ENCODE measurements at regions not wholly inside any gene's neighbourhood (a gene's known extent, or its start where the extent isn't known, plus 50 kb on each side); places are given as distances from the start of the nearest gene placed in this dataset.

DNA sequence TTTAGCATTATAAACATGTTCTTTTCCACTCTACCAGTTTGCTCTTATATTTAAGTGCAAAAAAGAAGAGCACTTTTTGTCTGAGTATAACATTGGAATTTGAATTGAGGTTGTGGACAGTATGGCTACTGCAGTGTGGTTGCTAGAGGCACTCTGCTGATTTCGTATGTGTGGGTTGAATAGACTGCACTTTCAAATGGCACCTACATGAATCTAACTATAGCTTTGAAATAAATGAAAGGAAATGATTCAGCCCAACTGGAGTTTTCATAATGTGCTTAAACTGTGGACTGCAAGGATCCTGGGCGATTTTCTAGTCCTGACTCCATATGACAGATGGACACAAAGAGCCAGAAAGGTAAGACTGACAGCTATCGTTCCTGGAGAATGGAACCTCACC lies 657.6 kb upstream of the RIOK2 start:
- DNase-seq (ENCODE audit: extremely low read depth, low read depth): no peak
- TF ChIP-seq, protein P1, sequence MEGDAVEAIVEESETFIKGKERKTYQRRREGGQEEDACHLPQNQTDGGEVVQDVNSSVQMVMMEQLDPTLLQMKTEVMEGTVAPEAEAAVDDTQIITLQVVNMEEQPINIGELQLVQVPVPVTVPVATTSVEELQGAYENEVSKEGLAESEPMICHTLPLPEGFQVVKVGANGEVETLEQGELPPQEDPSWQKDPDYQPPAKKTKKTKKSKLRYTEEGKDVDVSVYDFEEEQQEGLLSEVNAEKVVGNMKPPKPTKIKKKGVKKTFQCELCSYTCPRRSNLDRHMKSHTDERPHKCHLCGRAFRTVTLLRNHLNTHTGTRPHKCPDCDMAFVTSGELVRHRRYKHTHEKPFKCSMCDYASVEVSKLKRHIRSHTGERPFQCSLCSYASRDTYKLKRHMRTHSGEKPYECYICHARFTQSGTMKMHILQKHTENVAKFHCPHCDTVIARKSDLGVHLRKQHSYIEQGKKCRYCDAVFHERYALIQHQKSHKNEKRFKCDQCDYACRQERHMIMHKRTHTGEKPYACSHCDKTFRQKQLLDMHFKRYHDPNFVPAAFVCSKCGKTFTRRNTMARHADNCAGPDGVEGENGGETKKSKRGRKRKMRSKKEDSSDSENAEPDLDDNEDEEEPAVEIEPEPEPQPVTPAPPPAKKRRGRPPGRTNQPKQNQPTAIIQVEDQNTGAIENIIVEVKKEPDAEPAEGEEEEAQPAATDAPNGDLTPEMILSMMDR (IDR thresholded peaks at IDR 0.05; ENCODE audit: low read depth, low read length): no peak

DNA sequence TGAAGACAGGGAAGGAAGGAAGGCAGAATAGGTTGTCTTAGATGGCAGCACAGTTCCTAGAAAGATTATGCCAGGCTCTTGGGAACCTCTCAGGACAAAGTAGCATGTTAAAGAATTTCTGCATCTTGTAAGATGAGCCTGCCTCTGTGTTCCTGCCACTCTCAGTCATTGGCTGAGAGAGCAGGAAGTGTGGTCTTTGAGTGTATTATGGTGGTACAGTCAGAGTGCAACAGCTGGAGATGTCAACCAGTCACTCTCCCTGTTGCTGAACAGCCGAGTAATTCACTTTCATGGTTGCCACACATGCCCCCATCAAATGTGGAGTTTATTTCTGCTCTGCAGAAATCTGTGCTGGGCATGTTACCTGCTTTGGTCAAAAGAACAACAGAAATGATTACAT lies 659.6 kb upstream of the RIOK2 start:
- TF ChIP-seq, protein P1 (IDR thresholded peaks at IDR 0.05; ENCODE audit: low read depth, low read length): no peak
- no peak for DNase-seq (ENCODE audit: extremely low read depth, low read depth)

DNA sequence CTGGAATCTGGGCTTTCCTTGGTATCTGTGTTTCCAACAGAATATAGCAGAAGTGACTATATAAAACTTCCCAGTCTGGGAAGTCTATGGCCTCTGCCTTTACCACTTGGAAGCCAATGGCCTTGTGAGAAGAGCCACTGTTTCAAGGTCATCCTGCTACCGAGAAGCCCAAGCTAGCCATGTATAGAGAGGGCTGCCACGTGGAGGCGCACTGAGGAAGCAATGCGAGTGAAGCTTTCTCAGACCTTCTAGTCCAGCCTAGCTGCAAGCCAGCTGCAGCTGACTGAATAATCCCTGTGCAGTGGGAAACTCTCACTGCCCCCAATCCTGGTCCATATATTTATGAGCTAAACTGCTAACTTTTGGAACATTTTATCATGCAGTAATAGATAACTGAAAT lies 661.8 kb upstream of the RIOK2 start:
- TF ChIP-seq, protein P1 (IDR thresholded peaks at IDR 0.05; ENCODE audit: low read depth, low read length): no peak
- DNase-seq (ENCODE audit: extremely low read depth, low read depth): no peak

DNA sequence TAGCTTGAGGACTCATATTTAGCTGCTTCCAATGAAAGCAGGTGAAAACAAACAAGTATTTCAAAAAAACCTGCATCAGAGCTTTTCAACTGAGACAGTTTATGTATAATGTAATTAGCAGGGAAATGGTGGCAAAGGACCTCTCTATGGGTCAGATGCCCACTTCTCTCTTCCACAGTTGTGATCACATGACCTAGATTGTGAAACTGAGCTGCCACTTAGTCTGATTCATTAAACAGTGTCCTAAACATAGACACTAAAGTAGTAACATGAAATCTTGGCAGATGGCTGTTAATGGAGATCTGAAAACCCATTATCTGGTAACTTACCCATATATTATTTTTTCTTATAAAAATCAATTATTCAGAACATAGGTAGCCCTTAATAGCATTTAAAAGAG lies 663.6 kb upstream of the RIOK2 start:
- no peak for DNase-seq (ENCODE audit: extremely low read depth, low read depth)
- TF ChIP-seq, protein P1 (IDR thresholded peaks at IDR 0.05; ENCODE audit: low read depth, low read length): no peak

DNA sequence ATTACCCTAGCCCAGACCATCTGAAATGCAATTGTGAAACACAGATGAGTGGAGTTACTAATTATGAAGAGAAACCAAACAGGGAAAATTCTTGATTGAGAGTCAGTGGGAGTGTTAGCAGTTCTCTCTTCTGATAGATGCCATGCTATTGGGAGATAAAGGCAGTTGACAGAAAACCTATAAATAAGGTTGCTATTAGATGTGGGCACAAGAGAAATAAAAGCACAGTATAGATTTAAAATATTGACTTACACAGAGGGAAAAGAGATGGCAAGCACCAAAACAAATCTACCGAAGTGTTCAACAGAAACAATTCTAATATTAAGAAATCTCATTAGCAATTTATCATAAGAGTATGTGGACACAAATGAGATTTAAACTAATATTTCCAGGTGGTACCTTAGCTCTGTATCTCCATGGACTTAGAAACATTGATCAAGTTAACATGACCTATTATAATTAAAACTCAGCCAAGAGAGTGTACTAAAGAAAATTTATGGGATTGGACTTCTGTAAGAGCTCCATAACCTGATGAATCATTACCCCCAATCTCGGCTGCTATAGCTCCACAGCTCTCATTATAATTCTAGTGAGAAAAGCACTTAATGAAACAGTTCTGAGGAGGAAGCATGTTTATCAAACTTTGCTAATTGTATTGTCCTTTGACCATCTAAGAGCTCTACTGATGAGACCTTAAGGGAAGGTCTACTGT lies 665.0 kb upstream of the RIOK2 start:
- TF ChIP-seq, protein P1 (IDR thresholded peaks at IDR 0.05; ENCODE audit: low read depth, low read length): no peak
- DNase-seq (ENCODE audit: extremely low read depth, low read depth): no peak

DNA sequence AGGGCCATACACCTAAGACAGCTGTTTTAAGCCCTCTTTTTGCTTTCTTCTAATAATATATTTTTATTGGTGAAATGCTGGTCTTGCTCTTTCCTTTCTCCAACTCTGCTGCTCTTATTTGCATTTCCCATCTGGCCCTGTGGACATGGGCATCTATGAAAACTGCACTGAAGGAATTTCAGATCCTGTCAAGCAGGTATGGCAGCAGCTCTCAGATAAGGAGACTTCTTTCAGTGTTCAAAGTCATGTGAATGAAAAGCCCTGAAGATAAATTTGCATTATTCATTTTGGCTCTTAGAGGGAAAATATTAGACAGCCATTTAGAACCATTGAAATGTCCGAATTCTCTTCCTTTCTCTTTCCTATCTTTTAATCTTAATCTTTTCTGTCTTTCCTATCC lies 668.0 kb upstream of the RIOK2 start:
- DNase-seq (ENCODE audit: extremely low read depth, low read depth): no peak
- TF ChIP-seq, protein P1 (IDR thresholded peaks at IDR 0.05; ENCODE audit: low read depth, low read length): no peak

DNA sequence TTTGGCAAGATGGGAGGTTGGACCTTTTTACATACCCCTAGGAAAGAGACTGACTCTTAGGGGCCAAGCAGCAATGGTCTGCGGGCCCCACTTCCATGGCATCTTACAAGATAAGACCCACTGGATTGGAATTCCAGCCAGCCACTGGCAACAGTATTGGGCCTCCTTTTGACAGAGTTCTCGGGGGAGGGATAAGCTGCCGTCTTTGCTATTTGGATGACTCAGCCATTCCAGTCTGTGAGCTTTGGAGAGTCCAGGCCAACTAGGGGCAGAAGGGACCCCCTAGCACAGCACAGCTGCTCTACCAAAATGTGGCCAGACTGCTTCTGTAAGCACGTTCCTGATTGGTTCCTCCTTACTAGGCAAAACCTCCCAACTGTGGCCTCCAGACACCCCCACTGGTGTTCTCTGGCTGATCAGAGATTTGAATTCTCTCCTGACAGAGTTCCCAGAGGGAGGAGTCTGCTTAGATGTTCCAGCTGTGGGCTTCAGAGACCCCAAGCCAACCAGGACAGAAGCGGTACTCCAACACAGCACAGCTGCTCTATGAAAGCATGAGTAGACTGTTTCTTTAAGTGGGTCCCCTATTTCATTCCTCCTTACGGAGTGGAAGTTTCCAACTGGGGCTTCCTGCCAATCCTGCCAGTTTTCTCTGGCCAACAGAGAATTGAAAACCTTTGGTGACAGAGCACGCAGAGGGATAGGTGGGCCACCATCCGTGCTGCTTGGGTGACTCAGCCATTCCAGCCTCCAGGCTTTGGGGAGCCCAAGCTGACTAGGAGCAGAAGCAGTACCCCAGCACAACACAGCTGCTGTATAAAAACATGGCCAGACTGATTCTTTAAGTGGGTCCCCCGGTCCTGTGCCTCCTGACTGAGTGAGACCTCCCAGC lies 672.1 kb upstream of the RIOK2 start:
- TF ChIP-seq, protein P1 (IDR thresholded peaks at IDR 0.05; ENCODE audit: low read depth, low read length): no peak
- DNase-seq (ENCODE audit: extremely low read depth, low read depth): no peak

Data from AG09319 (cell line).